KG1 (cell line): ENCODE measurements at regions not wholly inside any gene's neighbourhood (a gene's known extent, or its start where the extent isn't known, plus 50 kb on each side); places are given as distances from the start of the nearest gene placed in this dataset.
"Not testable (repeated sequence)": the region's sequence is repeated elsewhere in the genome, so short reads cannot be mapped to it uniquely, and the experiment has no call there.

Experiments
- DNase-seq: peaks from one replicate; lab custom pipeline; 2025; lab: John Stamatoyannopoulos, UW

GRCh38 chr7:120086468-120086867 lies 186.5 kb upstream of the KCND2 start:
- DNase-seq: not testable (repeated sequence)

DNA sequence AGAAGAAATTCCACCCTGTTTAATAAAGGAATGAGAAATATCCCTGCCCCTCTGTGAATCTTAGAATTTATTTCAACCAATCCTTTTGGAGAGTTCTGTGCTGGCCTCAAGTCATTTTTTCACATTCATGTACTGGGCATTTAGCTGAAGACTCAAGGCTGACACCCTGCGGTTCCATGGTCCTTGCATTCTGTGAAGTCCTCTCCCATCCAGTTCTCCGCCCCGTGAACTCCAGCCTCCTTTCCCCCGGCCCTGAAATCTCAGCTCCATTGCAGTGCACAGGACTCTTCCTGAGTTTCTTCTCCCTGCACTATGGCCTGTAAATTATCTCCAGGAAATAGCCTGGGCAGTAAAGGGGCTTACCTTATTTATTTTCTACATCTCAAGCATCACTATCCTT lies 183.0 kb upstream of the KCND2 start:
- DNase-seq: no peak

GRCh38 chr7:120091807-120092206 lies 181.2 kb upstream of the KCND2 start:
- no peak for DNase-seq

- no peak for DNase-seq
Observed at GRCh38 chr7:120097020-120097419, 176.0 kb upstream of the KCND2 start.

GRCh38 chr7:120097774-120098173 lies 175.2 kb upstream of the KCND2 start:
- DNase-seq: no peak

GRCh38 chr7:120108376-120108775 lies 164.6 kb upstream of the KCND2 start:
- DNase-seq: no peak

GRCh38 chr7:120110169-120110568 lies 162.8 kb upstream of the KCND2 start:
- DNase-seq: no peak

GRCh38 chr7:120114626-120115025 lies 158.3 kb upstream of the KCND2 start:
- DNase-seq: no peak

- no peak for DNase-seq
Observed at GRCh38 chr7:120123528-120123927, 149.4 kb upstream of the KCND2 start.

- no peak for DNase-seq
Observed at GRCh38 chr7:120131096-120131839, 141.7 kb upstream of the KCND2 start.

DNA sequence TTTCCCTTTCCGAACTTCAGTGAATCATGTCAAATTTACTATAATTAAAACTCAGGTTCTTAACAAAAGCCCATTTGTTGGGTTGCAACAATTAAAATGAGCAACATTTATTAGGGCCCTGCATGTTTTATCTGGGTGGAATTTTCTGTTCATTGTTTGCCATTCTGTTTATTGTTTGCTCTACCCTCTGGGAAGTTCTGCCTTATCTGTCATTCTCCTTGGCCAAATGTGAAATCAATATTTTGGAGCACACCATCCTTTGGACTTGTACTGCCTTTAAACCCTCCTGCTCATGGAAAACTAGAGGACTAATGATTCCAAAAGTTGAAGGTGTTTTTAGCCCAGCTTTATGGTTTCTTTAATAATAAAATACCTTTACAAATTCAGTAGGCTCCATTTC lies 134.5 kb upstream of the KCND2 start:
- DNase-seq: no peak

- no peak for DNase-seq
Observed at GRCh38 chr7:120156476-120156875, 116.5 kb upstream of the KCND2 start.

GRCh38 chr7:120160166-120160565 lies 112.8 kb upstream of the KCND2 start:
- DNase-seq: no peak

DNA sequence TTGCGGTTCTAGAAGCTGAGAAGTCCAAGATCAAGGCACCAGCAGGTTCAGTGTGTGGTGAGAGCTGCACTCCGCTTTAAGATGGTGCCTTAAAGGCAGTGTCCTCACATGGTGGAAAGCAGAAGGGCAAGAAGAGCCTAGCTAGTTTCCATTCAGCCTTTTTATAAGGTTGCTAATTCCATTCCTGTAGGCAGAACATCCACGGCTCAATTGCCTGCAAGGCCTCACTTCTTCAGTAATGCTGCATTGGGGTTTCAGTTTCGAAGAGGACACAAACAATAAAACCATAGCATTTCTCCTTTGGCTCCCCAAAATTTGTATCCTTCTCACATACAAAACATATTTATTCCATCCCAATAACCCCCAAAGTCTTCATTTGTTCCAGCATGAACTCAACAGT lies 109.5 kb upstream of the KCND2 start:
- no peak for DNase-seq

DNA sequence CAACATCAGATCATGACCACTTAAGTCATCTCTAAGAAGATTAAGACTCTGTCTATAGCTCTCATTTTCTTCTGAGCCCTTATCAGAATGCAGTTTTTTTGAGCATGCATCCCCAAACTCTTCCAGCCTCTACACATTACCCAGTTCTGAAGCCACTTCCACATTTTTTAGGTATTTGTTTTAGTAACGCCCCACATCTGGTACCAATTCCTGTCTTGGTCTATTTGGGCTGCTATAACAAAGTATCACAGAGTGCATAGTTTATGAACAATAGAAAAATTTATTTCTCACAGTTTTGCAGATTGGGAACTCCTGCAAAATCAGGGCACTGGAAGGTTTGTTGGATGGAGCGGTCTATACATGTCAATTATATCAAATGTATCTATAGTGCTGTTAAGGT lies 107.7 kb upstream of the KCND2 start:
- DNase-seq: no peak

GRCh38 chr7:120168066-120168465 lies 104.9 kb upstream of the KCND2 start:
- DNase-seq: no peak

DNA sequence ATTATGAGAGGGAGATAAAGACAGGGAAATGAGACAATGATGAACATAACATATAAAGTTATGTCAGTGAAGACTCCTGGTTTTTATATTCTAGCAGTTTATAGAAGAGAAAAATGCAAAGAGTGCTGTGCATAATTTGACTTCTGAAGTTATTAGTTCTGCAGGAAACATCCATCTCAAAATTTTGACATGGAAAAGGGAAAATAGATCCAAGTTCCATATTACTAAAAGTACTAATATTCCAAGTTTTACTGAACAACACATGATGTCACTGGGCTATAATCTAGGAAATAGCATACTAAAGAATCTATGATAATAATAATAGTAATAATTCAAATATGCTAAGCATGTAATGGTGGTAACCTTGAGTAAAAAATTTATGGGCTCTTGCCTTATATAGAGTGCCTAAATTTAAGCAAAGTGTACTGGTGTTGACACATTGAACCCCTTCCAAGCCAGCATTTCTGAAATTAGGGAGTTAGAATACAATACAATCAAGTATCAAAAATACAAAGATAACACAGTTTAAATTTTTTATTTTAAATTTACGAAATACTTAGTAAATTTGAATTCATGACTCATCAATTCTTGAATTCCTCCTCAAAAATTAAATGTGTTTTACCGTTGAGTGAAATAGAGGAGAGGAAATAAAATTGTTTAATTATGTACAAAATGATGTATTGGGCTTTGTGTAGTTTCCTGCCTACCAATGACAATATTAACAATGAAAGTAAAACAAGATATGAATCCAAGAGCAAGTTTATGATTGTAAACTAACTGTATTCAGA lies 102.8 kb upstream of the KCND2 start:
- no peak for DNase-seq

- DNase-seq: no peak
Observed at GRCh38 chr7:120170834-120171233, 102.1 kb upstream of the KCND2 start.

- no peak for DNase-seq
Observed at GRCh38 chr7:120171406-120171805, 101.6 kb upstream of the KCND2 start.

DNA sequence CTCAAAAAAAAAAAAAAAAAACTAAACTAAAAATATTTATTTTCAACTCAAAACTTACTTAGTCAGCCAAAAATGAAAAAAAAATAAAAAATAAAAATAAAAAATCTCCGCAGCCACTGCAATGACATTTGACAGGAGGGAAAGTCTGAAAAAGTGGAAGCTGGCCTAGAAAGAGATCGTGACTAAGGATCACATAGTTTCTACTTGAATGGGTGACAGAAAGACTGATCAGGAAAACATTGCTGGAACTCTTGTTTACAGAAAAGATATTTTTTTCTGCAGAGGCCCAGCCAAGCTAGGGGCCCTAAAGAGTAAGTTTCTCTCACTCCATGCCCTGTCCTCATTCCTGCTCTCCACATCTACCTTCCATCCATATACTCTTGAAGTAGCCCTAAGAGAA lies 92.8 kb upstream of the KCND2 start:
- DNase-seq: no peak

DNA sequence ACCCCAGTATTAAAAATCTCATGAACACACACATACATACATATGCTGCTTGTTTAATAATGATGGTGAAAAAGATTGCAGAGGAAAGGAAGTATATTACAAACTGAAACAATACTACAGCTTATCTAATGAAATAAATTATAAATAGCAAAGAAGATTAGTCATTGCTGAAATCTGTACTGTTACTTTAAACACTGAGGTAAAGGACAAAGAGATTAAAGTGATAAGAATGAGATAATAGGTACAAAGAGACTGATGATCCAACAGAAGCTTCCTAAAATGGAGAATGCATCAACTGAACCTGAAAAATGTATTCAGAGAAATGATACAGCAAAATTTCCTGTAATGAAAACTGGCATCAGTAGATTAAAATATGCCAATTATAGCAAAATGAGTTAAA lies 91.5 kb upstream of the KCND2 start:
- no peak for DNase-seq

- DNase-seq: no peak
Observed at GRCh38 chr7:120184866-120185265, 88.1 kb upstream of the KCND2 start.

- DNase-seq: no peak
Observed at GRCh38 chr7:120185940-120186682, 86.9 kb upstream of the KCND2 start.
